ENCODE measurements at regions not wholly inside any gene's neighbourhood (a gene's known extent, or its start where the extent isn't known, plus 50 kb on each side); places are given as distances from the start of the nearest gene placed in this dataset.

- no peaks in the 10 kb centered on the region for H3K36me3 ChIP-seq
- DNase-seq: no peak
- WGBS, 2 donors (ENCODE audit: low coverage in 1 of 2): 58 to 87% methylated on average over 3 to 5 of the region's 5 CpGs
- no peak for TF ChIP-seq CTCF (IDR thresholded peaks at IDR 0.05)
- no peak for TF ChIP-seq POLR2AphosphoS5 (IDR thresholded peaks at IDR 0.05)
- TF ChIP-seq EP300 (IDR thresholded peaks at IDR 0.05; ENCODE audit: low read depth): no peak
- TF ChIP-seq POLR2A (IDR thresholded peaks at IDR 0.05): no peak
- intact Hi-C loops (cut with DNase I; ENCODE audit: low total_unique reads) (no loop called here), in situ Hi-C loops (cut with MboI; ENCODE audit: low pct_ligation_motif_present in 1 of 4, low pct_unique_long_range_greater_than_20kb in 1 of 4, low sequenced_read_pairs in 3 of 4) (no loop called here)
- no peak overlapping the region for H3K4me3 ChIP-seq
- no peaks in the 10 kb centered on the region for H3K4me1 ChIP-seq
- no peak overlapping the region for H3K27ac ChIP-seq
- H3K9me3 ChIP-seq: no peaks in the 10 kb centered on the region
- H3K27me3 ChIP-seq: no peaks in the 10 kb centered on the region
Measured at GRCh38 chr7:136555933-136556332, 312.5 kb upstream of the CHRM2 start.

GRCh38 chr7:136551618-136552017 is 316.8 kb upstream of the CHRM2 start:
- no peaks in the 10 kb centered on the region for H3K36me3 ChIP-seq
- TF ChIP-seq POLR2AphosphoS5 (IDR thresholded peaks at IDR 0.05): no peak
- no peak for TF ChIP-seq POLR2A (IDR thresholded peaks at IDR 0.05)
- TF ChIP-seq CTCF (IDR thresholded peaks at IDR 0.05): no peak
- no peak for TF ChIP-seq EP300 (IDR thresholded peaks at IDR 0.05; ENCODE audit: low read depth)
- DNase-seq: no peak
- WGBS, 2 donors (ENCODE audit: low coverage in 1 of 2): 73 to 100% methylated on average over 1 of the region's 1 CpG
- no peak overlapping the region for H3K27ac ChIP-seq
- no peaks in the 10 kb centered on the region for H3K9me3 ChIP-seq
- H3K4me1 ChIP-seq: no peaks in the 10 kb centered on the region
- in situ Hi-C loops (cut with MboI; ENCODE audit: low pct_ligation_motif_present in 1 of 4, low pct_unique_long_range_greater_than_20kb in 1 of 4, low sequenced_read_pairs in 3 of 4) (no loop called here), intact Hi-C loops (cut with DNase I; ENCODE audit: low total_unique reads) (no loop called here)
- no peak overlapping the region for H3K4me3 ChIP-seq
- no peaks in the 10 kb centered on the region for H3K27me3 ChIP-seq

- Histone ChIP-seq H3K9me3 (no peaks in the 10 kb centered on the region), H3K27me3 (no peaks in the 10 kb centered on the region), H3K4me3 (no peak overlapping the region), H3K27ac (no peak overlapping the region), H3K36me3 (no peaks in the 10 kb centered on the region), H3K4me1 (no peaks in the 10 kb centered on the region)
- in situ Hi-C loops (cut with MboI; ENCODE audit: low pct_ligation_motif_present in 1 of 4, low pct_unique_long_range_greater_than_20kb in 1 of 4, low sequenced_read_pairs in 3 of 4): no loop called here
- intact Hi-C loops (cut with DNase I; ENCODE audit: low total_unique reads): no loop called here
- DNase-seq: no peak
- WGBS, 2 donors (ENCODE audit: low coverage in 1 of 2): 46% methylated on average over 1 of the region's 1 CpG; no CpG with 5 or more reads in 1 of the 2 donors
- TF ChIP-seq EP300 (IDR thresholded peaks at IDR 0.05; ENCODE audit: low read depth): no peak
- TF ChIP-seq CTCF (IDR thresholded peaks at IDR 0.05): no peak
Measured at GRCh38 chr7:136549756-136550155, 318.7 kb upstream of the CHRM2 start.

- TF ChIP-seq POLR2AphosphoS5 (IDR thresholded peaks at IDR 0.05): no peak
- TF ChIP-seq EP300 (IDR thresholded peaks at IDR 0.05; ENCODE audit: low read depth): no peak
- no peak for TF ChIP-seq CTCF (IDR thresholded peaks at IDR 0.05)
- no peak for TF ChIP-seq POLR2A (IDR thresholded peaks at IDR 0.05)
- intact Hi-C loops (cut with DNase I; ENCODE audit: low total_unique reads): no loop called here
Measured at GRCh38 chr7:136533732-136534131, 334.7 kb upstream of the CHRM2 start.

More at GRCh38 chr7:136533732-136534131, 334.7 kb upstream of the CHRM2 start:
- in situ Hi-C loops (cut with MboI; ENCODE audit: low pct_ligation_motif_present in 1 of 4, low pct_unique_long_range_greater_than_20kb in 1 of 4, low sequenced_read_pairs in 3 of 4): no loop called here
- Histone ChIP-seq H3K27ac (no peak overlapping the region), H3K9me3 (no peaks in the 10 kb centered on the region), H3K4me3 (no peak overlapping the region), H3K4me1 (no peaks in the 10 kb centered on the region), H3K27me3 (no peaks in the 10 kb centered on the region), H3K36me3 (no peaks in the 10 kb centered on the region)
- no peak for DNase-seq
- WGBS, 2 donors (ENCODE audit: low coverage in 1 of 2): 75% methylated on average over 8 of the region's 8 CpGs; no CpG with 5 or more reads in 1 of the 2 donors

Measured in transverse colon (tissue), 4 donors.